Body of pancreas (tissue), 4 donors: ENCODE measurements at regions not wholly inside any gene's neighbourhood (a gene's known extent, or its start where the extent isn't known, plus 50 kb on each side); places are given as distances from the start of the nearest gene placed in this dataset.
"Not testable (repeated sequence)": the region's sequence is repeated elsewhere in the genome, so short reads cannot be mapped to it uniquely, and the experiment has no call there.

Source experiments
- ATAC-seq: fragments of 150-250 bp; one replicate; pipeline ENCODE4 v1.9.1; 2016
- DNase-seq, 4 donors: peaks; one replicate each; pipeline ENCODE4 v3.0.0-alpha.2; 2019
- H3K27ac ChIP-seq, 4 donors: fragments of 200-600 bp; sonication (generic); 1 replicate in 3 of 4; 2 replicates in 1 of 4; pipeline versions ENCODE4 v1.5.1 to v1.6.1; 2016 to 2019; ENCODE audit warnings: mild to moderate bottlenecking in 1 of 4, mixed read lengths in 1 of 4, moderate library complexity in 1 of 4
- H3K27me3 ChIP-seq, 2 donors: fragments of 200-600 bp; sonication (generic); one replicate each; pipeline ENCODE4 v1.6.0; 2016; ENCODE audit warnings: mild to moderate bottlenecking in 1 of 2
- H3K36me3 ChIP-seq, 2 donors: fragments of 200-600 bp; sonication (generic); replicated peaks in 1 of 2; 2 replicates each; pipeline ENCODE4 v1.5.1; 2016; ENCODE audit warnings: low read depth in 2 of 2; ENCODE audit not compliant: insufficient read depth in 1 of 2
- H3K4me1 ChIP-seq: fragments of 200-600 bp; sonication (generic); one replicate; pipeline ENCODE4 v1.6.0; 2016
- H3K4me3 ChIP-seq, 2 donors: fragments of 200-600 bp; sonication (generic); 1 replicate in 1 of 2; 2 replicates in 1 of 2; pipeline ENCODE4 v1.5.1; 2016 to 2019
- H3K9me3 ChIP-seq, 3 donors: fragments of 200-600 bp; sonication (generic); 1 replicate in 2 of 3; 2 replicates in 1 of 3; pipeline ENCODE4 v1.5.1; 2016
- POLR2A ChIP-seq, 3 donors: fragments of 450-650 bp; IDR thresholded peaks; one replicate each; pipeline ENCODE4 v1.6.1; 2016; ENCODE audit warnings: antibody characterized with exemption in 3 of 3, mild to moderate bottlenecking in 2 of 3
- whole genome bisulfite sequencing, 2 donors: methylation state at CpG; one replicate each; pipeline ENCODE4 v1.1.5; 2017; 5-methylcytosine and 5-hydroxymethylcytosine counted together
- intact Hi-C: fragments of 100-400 bp; cut with DNase I; formaldehyde crosslinking; loops from one replicate; pipeline ENCODE4 v1.15.1; 2023
- TF ChIP-seq, protein P1 (sequence below), 7 experiments: fragments of 450-650 bp in 4 of 7; fragments of 200-600 bp in 3 of 7; sonication (generic) in 3 of 7; IDR thresholded peaks; one replicate each; pipeline ENCODE4 v1.5.1; 2016 to 2019; ENCODE audit warnings: antibody characterized with exemption in 7 of 7

DNA sequence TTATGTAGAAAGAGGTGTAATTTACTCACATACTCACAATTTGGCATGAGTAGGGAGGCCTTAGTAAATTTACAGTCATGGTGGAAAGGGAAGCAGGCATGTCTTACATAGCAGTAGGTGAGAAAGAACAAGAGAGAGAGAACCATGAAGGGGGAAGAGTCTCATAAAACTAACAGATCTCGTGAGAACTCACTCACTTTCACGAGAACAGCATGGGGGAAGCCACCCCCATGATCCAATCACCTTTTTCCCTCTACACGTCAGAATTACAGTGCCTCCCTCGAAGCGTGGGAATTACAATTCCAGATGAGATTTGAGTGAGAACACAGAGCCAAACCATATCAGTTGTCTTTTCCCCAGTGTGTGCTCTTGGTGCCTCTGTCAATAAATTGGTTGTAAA, 855.3 kb downstream of the TBL1XR1 start:
- 76 to 77% methylated on average over 5 of the region's 5 CpGs for WGBS, 2 donors
- no peak for TF ChIP-seq POLR2A (IDR thresholded peaks at IDR 0.05)
- TF ChIP-seq, protein P1, sequence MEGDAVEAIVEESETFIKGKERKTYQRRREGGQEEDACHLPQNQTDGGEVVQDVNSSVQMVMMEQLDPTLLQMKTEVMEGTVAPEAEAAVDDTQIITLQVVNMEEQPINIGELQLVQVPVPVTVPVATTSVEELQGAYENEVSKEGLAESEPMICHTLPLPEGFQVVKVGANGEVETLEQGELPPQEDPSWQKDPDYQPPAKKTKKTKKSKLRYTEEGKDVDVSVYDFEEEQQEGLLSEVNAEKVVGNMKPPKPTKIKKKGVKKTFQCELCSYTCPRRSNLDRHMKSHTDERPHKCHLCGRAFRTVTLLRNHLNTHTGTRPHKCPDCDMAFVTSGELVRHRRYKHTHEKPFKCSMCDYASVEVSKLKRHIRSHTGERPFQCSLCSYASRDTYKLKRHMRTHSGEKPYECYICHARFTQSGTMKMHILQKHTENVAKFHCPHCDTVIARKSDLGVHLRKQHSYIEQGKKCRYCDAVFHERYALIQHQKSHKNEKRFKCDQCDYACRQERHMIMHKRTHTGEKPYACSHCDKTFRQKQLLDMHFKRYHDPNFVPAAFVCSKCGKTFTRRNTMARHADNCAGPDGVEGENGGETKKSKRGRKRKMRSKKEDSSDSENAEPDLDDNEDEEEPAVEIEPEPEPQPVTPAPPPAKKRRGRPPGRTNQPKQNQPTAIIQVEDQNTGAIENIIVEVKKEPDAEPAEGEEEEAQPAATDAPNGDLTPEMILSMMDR (IDR thresholded peaks at IDR 0.05) = no peak
- Histone ChIP-seq H3K9me3 (no peaks in the 10 kb centered on the region), H3K36me3 (no peaks in the 10 kb centered on the region), H3K4me1 (no peaks in the 10 kb centered on the region), H3K4me3 (no peak overlapping the region), H3K27me3 (no peaks in the 10 kb centered on the region), H3K27ac (no peak overlapping the region)
- intact Hi-C loops = no loop called here
- ATAC-seq = no peak
- DNase-seq = no peak

DNA sequence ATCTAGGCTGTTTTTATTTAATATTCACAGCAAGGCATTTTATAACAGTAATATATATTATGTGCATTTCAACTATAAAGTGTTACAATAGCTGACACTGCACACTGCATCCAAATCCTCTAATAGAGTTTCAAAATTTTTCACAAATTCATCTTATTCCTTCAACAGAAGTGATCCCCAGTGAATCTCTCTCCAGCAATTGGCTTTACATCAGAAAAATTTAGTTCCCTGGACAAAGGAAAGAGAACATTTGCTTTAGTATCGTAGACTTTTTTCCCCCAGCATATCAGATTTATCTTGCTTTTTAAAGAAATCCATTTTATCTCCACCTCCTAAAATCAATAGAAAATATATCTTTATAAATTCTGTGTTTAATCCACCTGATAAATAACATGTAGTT, 868.6 kb downstream of the TBL1XR1 start:
- H3K27ac ChIP-seq = no peak overlapping the region
- 45 to 70% methylated on average over 1 of the region's 1 CpG for WGBS, 2 donors
- no peaks in the 10 kb centered on the region for H3K36me3 ChIP-seq
- no peaks in the 10 kb centered on the region for H3K9me3 ChIP-seq
- DNase-seq = no peak
- intact Hi-C loops = no loop called here
- H3K27me3 ChIP-seq = no peaks in the 10 kb centered on the region
- TF ChIP-seq, protein P1 (IDR thresholded peaks at IDR 0.05) = no peak
- TF ChIP-seq POLR2A (IDR thresholded peaks at IDR 0.05) = no peak
- H3K4me3 ChIP-seq = no peak overlapping the region
- H3K4me1 ChIP-seq = no peaks in the 10 kb centered on the region
- no peak for ATAC-seq

DNA sequence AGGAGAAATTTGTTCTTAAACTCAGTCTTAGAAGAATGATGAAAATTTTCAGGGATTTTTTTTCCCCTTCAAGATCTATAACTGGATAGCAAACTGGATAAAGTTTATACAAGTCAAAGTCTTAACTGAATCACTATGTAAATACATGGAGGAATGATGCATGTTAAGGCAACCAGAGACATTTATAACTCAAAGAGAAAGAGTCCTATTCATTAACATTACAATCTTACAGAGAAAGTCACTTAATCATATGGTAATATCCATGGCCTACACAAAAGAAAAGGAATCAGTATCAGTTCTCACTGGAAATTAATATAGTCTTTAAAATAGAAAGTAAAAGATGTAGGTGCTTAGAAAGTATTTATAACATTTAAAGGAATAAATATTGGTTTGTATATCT, 869.1 kb downstream of the TBL1XR1 start:
- Histone ChIP-seq H3K4me3 (no peak overlapping the region), H3K27me3 (no peaks in the 10 kb centered on the region), H3K4me1 (no peaks in the 10 kb centered on the region), H3K9me3 (no peaks in the 10 kb centered on the region), H3K27ac (no peak overlapping the region), H3K36me3 (no peaks in the 10 kb centered on the region)
- intact Hi-C loops = no loop called here
- TF ChIP-seq, protein P1 (IDR thresholded peaks at IDR 0.05) = no peak
- TF ChIP-seq POLR2A (IDR thresholded peaks at IDR 0.05) = no peak
- no peak for ATAC-seq
- no peak for DNase-seq

DNA sequence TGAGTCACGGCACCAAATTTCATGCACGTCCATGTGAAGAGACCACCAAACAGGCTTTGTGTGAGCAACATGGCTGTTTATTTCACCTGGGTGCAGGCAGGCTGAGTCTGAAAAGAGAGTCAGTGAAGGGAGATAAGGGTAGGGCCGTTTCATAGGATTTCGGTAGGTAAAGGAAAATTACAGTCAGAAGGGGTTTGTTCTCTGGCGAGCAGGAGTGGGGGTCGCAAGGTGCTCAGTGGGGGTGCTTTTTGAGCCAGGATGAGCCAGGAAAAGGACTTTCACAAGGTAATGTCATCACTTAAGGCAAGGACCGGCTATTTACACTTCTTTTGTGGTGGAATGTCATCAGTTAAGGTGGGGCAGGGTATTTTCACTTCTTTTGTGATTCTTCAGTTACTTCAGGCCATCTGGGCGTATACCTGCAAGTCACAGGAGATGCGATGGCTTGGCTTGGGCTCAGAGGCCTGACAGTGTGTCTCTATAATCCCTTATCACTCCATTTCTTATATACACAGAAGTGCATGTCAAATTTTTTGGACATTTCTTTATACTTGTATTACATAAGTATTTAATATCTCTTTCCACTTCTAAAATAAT, 870.3 kb downstream of the TBL1XR1 start:
- H3K27ac ChIP-seq, DNase-seq, H3K4me1 ChIP-seq, H3K36me3 ChIP-seq, H3K9me3 ChIP-seq, H3K27me3 ChIP-seq, ATAC-seq, H3K4me3 ChIP-seq, intact Hi-C loops: not testable (repeated sequence)
- WGBS, 2 donors = 55 to 70% methylated on average over 9 of the region's 9 CpGs

DNA sequence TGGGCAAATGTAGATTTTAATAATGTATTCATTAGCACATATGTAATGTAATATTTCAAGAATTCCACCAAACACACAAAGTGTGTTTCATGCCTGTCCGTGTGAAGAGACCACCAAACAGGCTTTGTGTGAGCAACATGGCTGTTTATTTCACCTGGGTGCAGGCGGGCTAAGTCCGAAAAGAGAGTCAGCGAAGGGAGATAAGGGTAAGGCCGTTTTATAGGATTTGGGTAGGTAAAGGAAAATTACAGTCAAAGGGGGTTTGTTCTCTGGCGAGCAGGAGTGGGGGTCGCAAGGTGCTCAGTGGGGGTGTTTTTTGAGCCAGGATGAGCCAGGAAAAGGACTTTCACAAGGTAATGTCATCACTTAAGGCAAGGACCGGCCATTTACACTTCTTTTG, 875.8 kb downstream of the TBL1XR1 start:
- ATAC-seq, H3K36me3 ChIP-seq, H3K4me1 ChIP-seq, H3K27me3 ChIP-seq, intact Hi-C loops, H3K4me3 ChIP-seq, H3K9me3 ChIP-seq, H3K27ac ChIP-seq, DNase-seq: not testable (repeated sequence)
- WGBS, 2 donors = 67 to 74% methylated on average over 8 of the region's 8 CpGs

DNA sequence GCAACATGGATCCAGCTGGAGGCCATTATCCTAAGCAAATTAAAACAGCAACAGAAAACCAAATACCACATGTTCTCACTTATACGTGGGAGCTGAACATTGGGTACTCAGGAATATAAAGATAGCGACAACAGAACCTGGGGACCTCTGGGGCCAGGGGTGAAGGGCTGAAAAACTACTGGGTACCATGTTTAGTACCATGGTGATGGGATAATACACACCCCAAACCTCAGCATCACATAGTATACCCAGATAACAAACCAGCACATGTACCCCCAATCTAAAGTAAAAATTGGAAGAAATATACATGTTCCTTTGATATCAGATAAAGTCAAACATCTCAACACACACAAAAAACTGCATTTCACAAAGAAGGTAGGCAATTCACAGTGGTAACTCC, 876.2 kb downstream of the TBL1XR1 start:
- H3K9me3 ChIP-seq = no peaks in the 10 kb centered on the region
- TF ChIP-seq, protein P1 (IDR thresholded peaks at IDR 0.05) = no peak
- TF ChIP-seq POLR2A (IDR thresholded peaks at IDR 0.05) = no peak
- no peaks in the 10 kb centered on the region for H3K36me3 ChIP-seq
- H3K4me1 ChIP-seq = no peaks in the 10 kb centered on the region
- 69 to 79% methylated on average over 2 of the region's 2 CpGs for WGBS, 2 donors
- intact Hi-C loops = no loop called here
- H3K27ac ChIP-seq = no peak overlapping the region
- DNase-seq = no peak
- H3K27me3 ChIP-seq = no peaks in the 10 kb centered on the region
- ATAC-seq = no peak
- no peak overlapping the region for H3K4me3 ChIP-seq
